HG02870 (cell line): ENCODE measurements at regions not wholly inside any gene's neighbourhood (a gene's known extent, or its start where the extent isn't known, plus 50 kb on each side); places are given as distances from the start of the nearest gene placed in this dataset.
"Not testable (repeated sequence)": the region's sequence is repeated elsewhere in the genome, so short reads cannot be mapped to it uniquely, and the experiment has no call there.

Experiments
- ATAC-seq: cut with Tn5 transposase; IDR thresholded peaks from one replicate; pipeline ENCODE4 v1.9.1; 2021; ENCODE audit warnings: mild to moderate bottlenecking, moderate library complexity; ENCODE audit not compliant: unreplicated experiment

DNA sequence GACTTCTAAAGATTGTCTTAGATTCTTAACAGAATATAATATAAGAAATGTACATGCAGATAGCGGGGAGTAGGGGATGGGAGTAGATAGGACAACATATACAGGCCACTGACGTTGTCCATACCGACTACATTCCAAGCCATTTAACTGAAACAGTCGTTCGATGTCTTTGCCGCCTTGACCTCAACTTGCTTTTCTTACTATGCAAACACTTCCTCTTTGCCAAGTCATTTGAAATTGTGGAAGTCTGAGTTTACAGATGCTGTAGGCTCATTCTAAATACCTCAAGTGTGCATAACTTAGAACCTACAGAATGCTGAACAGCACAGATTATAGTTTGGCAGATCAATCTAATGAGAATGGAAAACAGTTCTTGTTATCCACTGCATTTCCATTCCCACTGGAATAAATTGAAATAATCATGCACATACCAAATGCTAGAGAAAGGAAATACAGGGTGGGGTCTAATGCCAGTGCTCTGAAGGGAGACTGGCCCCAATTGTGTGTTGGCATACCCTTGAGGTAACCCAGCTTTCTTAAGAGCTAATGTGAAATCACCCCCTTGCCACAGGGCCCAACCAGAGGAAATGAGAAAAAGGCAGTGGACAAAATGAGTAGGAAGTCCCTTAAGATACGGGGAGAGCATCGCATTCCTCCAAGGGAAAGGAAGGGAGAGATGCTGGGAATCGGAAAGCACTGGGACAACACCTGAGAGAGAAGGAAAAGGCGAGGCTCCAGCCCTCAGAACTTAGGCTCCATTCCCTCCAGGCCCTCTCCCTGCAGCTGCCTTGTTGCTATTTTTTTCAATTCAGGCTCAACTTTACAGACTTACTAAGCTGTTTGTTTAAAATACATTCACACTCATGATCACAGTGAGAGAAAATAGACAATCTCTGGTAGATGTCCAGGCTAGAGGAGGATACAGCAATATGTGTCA is 380.9 kb upstream of the TMTC1 start:
- ATAC-seq = no peak

DNA sequence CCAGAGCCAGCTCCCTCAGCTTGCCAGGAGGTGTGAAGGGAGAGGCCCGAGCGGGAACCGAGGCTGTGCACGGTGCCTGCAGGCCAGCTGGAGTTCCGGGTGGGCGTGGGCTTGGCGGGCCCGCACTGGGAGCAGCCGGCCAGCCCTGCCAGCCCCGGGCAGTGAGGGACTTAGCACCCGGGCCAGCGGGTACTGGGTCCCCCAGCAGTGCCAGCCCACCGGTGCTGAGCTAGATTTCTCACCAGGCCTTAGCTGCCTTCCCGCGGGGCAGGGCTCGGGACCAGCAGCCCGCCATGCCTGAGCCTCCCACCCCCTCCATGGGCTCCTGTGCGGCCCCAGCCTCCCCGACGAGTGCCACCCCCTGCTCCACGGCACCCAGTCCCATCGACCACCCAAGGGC is 373.1 kb upstream of the TMTC1 start:
- not testable (repeated sequence) for ATAC-seq

DNA sequence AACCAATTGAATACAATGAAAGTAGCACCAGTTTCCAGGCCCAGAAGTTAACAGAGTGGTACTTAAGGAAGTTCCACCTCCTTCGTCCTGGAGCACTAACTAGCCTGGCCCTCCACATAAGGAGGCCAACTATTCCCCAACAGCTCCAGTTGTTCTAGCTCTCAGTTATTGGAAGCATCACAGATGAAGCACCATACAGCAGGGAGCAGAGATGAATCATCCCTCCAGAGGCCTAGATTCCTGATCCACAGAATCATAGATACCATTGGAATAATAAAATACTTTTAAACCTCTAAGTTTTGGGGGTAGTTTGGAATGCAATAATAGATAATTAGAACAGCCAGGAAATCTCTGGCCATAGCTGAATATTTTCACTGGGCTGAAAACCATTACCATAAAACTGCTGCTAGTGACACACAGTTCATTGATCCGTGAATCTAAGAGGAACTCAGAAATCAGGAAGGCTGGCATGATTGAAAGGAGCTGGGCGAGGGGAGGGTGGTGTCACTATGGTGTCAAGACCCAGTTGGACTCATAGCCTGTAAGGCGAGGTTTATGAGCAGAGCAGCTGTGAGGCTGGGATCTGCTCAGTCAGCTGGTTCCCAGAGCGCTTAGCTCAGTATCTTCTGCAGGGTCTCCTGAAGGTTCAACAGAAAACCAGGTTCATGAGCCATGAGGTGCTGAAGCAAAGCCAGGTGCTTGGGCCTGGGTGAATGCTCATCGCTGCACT is 371.4 kb upstream of the TMTC1 start:
- no peak for ATAC-seq

DNA sequence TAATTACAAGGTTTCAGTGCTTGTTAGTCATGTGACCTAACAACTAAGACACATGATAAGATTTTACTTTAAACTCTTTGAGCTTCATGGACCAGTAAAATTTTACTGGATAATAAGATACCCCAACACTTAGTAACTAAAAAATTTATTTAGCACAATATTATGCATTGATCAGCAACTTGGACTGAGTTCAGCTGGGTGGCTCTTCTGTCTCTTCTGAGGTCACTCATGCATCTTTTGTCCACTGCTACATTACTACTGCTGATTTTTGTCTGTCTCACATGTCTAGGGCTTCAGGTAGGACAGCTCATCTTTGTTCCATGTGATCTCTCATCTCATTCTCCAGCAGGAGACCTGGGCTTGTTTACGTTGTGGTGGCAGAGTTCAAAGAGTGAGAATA is 370.2 kb upstream of the TMTC1 start:
- no peak for ATAC-seq

DNA sequence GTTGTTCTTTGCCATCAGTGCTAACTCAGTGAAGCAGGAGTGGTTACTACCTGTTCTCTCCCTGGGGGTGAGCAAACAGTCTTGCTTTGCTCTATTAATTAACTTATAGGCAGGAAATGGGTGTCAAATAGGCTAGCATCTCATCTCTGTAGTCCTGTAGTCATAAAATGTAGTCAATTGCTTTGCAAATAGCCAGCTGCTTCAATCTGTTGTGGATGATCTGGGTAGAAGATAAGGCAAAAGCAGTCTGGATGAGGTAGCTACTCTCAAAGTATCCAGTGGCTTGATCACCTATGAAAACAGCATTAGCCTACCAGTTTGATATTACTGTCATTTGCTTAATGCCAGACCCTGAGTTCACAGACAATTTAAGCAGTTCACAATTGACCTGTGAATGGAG is 369.0 kb upstream of the TMTC1 start:
- ATAC-seq = no peak

DNA sequence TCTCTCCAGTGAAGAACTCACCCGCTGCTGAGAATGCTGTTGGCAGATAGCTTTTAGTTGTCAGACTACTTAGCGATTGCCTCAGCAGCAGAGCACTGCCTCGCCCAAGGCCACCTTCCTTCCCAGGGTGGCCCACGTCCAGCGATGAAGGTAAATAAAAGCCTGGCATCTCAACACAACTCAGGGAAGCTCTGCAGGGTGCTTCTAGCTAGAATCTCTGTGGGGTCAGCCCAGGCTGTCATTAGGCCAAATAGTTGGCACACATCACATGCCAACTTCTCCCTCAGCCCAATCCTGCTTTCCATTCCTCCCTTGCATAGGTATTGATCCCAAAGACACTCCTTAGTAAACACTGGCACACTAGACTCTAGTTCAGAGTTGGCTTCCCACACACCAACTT is 368.1 kb upstream of the TMTC1 start:
- no peak for ATAC-seq

DNA sequence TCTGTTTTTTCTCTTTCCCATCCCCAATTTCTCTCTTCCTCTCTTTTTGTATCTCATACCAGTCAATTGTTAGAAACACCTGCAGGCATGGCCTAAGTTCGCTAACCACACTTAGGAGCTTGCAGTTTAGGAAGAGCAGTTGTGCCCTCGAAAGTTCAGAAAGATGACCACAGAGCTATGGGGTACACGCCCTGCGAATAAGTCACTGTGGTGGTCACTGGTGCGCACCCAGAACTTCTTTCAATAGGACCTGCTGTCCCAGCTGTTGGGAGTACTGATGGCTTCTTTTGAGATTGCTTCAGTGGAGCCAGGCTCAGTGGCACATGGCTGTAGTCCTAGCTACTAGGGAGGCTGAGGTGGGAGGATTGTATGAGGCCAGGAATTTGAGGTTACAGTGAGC is 362.8 kb upstream of the TMTC1 start:
- ATAC-seq = no peak

DNA sequence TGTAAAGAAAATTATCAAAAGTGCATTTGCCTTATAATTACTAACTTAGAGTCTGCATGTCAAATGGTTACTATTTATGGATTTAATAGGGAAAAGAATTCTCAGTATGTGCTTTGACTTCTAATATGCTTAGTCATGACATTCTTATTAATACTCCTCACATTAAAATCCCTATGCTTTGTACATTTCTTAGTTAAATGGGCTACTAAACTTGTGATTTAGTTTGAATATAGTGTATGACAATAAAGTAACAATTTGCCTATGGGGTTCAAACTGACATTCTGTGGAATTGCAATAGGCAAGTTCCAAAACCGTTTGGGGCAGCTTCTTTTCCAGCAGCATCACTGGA is 361.9 kb upstream of the TMTC1 start:
- no peak for ATAC-seq

DNA sequence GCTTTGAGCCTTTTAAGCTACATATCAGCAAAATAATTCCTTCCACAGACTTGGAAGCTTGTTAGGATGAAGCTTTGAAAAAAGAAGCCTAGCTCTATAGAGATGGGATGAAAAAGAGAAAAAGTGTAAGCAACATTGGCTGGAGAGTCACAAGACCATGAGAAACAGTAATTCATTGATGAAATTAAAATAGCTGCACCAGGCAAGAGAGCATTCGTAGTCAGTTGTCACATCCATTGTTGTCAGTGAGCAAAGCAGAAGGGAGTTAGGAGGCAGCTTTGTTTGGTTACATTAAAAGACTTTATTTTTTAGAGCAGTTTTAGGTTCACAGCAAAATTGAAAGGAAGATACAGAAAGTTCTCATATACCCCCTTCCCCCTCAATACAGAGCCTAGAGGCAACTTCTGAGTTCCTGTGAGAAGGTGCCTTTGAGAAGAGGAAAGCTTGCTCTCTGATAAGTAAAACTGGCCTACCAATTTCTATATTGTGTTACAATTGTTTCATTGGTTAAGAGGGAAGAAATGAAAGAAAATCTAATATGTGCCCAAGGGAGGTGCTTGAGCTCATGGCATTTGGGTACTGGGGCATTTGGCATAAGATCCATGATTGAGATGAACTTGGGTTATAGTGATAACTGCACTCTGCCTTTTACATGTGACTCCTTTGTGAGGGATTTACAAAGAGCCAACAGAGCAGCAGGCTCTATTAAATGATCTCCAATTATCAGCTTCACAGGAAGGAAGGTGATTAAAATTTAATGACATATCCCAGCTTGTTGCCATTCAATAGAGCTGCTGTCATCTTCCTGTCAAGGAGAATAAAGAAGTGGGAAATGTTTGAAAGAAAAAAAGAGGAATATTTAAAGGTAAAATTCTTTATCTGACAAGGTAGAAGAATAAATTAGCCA is 361.3 kb upstream of the TMTC1 start:
- ATAC-seq = no peak

DNA sequence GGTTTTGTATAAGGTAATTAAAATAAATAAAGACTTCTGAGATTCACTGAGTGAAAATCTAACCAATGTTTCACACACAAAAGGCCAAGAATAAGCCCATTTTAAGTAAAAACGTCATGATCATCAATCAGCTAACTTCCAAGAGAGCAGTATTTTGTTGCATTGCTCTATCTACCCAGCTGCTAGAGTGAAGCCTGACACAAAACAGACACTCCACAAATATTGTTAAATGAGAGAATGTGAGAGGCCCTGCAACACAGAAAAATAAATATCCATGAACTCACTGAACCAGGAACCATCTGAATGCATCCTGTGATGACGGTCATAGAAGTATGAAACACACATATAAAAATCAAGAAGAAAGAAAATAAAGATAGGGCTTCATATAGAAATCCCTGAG is 358.6 kb upstream of the TMTC1 start:
- ATAC-seq = no peak

DNA sequence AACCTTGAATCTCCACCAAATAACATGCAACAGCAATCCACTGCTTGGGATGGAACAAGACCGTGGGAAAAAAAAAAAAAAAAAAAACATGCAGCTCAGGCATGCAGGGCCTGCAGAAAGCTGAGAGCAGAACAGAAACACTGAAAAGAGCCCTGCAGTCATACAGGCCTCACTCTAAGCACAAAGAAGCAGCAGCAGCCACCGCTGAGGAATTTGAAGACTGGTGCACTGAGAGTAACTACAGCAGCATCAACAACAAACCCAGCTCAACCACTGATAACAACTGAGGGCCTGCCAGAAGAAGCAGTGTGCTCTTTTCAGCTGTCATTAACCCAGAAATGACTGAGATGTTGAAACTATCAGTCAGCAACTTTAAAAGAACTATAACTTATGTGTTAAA is 354.7 kb upstream of the TMTC1 start:
- ATAC-seq = no peak

DNA sequence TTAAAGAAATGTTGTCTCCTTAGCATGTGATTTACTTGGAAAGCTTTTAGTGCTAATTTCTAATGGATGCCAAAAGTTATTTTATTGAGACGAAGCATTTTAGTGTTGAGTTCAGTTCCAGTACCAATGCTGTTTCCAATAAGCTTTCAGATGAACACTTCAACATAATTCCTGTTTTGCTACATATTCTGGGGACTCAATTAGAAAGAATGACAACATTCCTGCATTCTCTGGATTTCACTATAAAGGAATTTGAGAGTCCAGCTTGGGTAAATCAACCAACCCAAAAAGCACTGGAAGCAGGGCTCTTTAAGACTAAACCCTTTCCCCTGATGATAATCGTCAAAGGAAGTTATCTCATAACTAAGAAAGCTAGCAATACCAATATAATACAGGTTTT is 353.0 kb upstream of the TMTC1 start:
- no peak for ATAC-seq

DNA sequence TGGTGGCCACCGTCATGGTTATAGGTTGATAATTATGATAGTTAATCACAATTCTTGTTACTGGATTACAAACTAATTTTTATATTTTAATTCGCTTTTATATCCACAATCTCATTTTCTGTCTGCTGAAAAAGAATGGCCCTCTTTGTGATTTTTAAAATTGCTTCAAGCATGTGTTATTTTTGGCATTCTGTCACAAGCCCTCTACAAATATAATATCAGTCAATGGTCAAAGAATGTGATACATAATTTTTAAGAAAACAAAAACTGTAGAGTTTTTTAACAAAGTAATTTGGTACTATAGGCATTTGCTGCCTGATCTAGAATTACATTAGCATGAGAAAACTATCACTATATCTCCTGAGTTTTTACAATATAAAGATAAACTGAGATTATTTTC is 352.0 kb upstream of the TMTC1 start:
- ATAC-seq = no peak

DNA sequence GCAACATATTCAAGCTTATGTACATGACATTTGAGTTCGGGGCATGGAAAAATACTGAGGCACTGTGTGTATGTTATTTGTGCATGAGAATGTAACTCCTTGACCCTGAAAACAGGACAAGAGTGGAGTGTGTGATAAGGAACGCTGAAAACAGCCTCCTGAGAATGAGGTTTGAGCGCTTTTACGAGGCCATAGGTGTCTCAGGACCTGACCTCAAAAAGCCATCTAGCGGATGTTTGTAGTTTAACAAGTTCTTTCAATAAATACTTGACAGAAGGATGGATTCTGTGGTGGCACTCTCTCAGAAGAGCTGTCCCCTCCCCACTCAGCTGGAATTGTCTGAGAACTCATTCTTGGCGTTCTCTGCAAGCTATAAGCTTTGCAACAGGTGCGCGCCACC is 350.5 kb upstream of the TMTC1 start:
- no peak for ATAC-seq

DNA sequence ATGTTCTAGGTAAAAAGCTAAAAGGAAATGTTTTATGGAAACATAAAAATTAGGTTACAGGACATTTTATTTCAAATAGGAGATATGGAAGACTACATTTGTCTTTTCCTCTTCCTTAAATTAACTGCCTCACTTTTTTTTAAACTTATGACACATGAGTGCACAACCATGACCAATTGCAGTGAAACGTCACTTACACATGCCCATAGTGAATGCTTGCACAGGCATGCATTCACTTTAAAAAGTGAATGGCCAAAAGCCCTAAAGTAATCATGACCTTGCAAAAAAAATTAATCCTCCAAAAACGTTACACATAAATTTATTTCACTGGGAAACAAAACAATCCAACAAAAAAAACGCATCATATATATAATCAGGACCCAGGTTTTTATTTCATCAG is 343.2 kb upstream of the TMTC1 start:
- ATAC-seq = no peak

DNA sequence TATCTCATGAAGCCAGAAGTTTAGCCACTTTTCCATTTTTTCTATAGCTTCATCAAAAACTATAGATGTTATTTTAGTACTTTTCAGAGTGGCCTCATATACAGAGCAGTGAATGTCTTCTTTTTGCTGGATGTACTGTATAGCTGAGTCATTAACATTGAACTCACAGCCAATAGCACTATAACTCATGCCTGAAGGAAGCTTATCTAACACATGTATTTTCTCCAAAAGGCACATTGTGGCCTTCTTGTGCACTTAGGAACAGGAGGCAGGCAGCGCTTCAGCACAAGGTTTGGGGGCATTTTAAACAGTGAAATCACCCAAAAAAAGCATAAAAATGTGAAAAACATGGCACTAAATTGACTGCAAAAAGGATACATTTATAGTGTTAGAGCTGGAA is 336.8 kb upstream of the TMTC1 start:
- ATAC-seq = no peak

DNA sequence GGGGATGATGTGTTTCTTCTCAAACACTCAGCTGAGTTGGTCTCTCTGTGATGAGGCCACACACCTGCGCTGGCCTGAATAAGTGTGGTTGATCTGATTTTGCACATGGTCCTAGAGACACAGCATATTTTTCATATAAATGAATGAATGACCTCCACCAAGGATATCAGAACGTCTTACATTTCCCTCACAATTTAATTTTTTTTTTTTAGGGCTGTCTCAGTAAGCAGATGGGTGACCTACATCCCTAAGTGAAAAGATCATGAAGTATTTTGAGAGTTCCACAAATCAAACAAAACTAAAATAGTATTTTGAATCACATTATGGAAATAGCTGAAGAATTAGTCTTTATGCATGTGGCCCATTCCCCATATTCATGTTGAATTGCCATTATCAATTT is 333.7 kb upstream of the TMTC1 start:
- ATAC-seq = no peak

DNA sequence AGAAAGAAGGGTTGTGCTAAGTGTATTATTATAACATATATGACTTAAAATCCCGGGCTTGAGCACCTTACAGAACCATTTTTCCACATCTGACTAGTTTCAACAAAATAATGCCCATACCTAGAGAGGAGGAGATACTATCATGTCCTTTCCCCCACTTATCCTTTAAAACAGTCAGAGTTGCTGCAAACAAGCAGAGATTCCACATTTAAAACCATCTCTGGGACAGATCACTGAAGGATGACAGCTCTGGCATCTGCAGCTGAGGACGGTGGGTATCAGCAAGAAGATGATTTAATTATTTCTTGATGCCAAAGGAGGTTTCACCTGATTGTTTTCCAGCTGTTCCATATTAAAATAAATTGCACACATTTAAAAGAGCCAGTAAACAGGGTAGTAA is 328.0 kb upstream of the TMTC1 start:
- no peak for ATAC-seq

DNA sequence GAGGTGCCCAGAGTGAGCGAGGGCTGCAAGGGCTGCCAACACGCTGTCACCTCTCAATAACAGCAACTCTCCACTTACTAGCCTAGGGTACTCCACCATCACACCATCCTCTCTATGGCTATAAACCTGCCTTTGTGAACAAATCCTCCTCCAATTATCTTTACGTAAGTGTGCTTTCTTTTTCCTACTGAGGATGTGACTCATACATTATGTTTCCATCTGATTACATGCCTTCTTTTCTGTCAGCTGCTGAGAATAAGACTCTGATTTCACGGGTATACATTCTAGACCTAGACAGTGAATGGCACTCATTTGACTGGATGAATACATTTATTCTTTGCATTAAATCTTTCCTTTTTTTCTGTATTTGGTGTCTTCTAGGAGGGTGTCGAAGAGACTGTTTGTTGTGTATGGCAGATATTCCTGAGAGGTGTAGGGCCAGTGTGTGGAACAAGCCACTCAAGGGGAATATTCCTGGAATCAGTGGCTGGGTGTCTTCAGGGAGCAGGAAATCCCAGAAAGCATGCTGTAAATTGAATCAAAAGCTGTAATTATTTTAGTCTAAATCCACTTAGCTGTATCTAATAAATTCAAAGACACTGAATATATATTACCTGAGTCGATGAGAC is 327.3 kb upstream of the TMTC1 start:
- ATAC-seq = no peak

DNA sequence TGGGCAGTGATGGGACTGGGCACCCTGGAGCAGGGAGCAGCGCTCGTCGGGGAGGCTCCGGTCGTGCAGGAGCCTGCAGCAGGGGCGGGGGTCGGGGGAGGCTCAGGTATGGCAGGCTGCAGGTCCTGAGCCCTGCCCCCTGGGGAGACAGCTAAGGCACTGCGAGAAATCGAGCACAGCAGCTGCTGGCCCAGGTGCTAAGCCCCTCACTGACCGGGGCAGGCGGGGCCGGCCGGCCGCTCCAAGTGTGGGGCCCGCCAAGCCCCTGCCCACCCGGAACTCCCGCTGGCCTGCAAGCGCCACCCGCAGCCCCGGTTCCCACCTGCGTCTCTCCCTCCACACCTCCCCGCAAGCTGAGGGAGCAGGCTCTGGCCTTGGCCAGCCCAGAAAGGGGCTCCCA is 326.8 kb upstream of the TMTC1 start:
- ATAC-seq = no peak

DNA sequence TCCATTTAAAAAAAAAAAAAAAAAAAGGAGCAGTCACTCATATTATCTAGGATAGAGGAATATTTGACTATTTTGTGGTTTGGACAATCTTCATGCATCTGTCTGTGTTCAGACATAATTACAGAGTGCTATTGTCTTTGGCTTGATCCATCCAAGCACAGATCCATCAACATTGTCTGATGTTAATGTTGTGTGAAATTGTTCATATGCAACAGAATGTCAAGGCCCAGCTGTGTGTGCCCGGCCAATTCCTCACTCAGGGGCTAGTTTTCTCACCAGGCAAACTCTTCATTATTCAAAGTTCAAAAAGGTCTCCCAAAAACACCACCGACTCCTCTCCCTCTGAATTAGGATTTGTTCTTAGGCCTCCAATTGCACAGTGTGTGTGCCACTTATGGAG is 324.9 kb upstream of the TMTC1 start:
- no peak for ATAC-seq
